Liver (tissue), 8 donors: ENCODE measurements at regions not wholly inside any gene's neighbourhood (a gene's known extent, or its start where the extent isn't known, plus 50 kb on each side); places are given as distances from the start of the nearest gene placed in this dataset.

ENCODE experiments used
- DNase-seq: peaks from one replicate; pipeline ENCODE4 v3.0.0-alpha.2; 2017; ENCODE audit warnings: low spot score
- H3K27ac ChIP-seq, 2 donors: one replicate each; pipeline ENCODE4 v1.7.0; 2013; ENCODE audit warnings: inconsistent platforms in 2 of 2, low read length in 2 of 2, control low read depth in 1 of 2, low read depth in 1 of 2, mild to moderate bottlenecking in 1 of 2
- H3K27me3 ChIP-seq, 4 donors: one replicate each; pipeline versions ENCODE4 v1.6.1 to v1.7.0; 2013; ENCODE audit warnings: low read length in 3 of 4, inconsistent platforms in 1 of 4, mild to moderate bottlenecking in 1 of 4, moderate library complexity in 1 of 4; ENCODE audit not compliant: control insufficient read depth in 4 of 4, insufficient read depth in 4 of 4
- H3K36me3 ChIP-seq, 4 donors: one replicate each; pipeline versions ENCODE4 v1.6.1 to v1.7.0; 2013; ENCODE audit warnings: low read length in 3 of 4, mild to moderate bottlenecking in 3 of 4, low read depth in 1 of 4, moderate library complexity in 1 of 4; ENCODE audit not compliant: control insufficient read depth in 4 of 4, insufficient read depth in 3 of 4
- H3K4me1 ChIP-seq, 4 donors: one replicate each; pipeline versions ENCODE4 v1.6.1 to v1.7.0; 2013; ENCODE audit warnings: low read length in 3 of 4, mild to moderate bottlenecking in 3 of 4, moderate library complexity in 1 of 4; ENCODE audit not compliant: control insufficient read depth in 4 of 4, insufficient read depth in 4 of 4
- H3K4me3 ChIP-seq, 3 donors: one replicate each; pipeline versions ENCODE4 v1.6.1 to v1.7.0; 2013; ENCODE audit warnings: low read length in 3 of 3, control low read depth in 1 of 3, low read depth in 1 of 3, mild to moderate bottlenecking in 1 of 3
- H3K9ac ChIP-seq, 2 donors: one replicate each; pipeline ENCODE4 v1.7.0; 2013; ENCODE audit warnings: low read length in 2 of 2, mild to moderate bottlenecking in 2 of 2, moderate library complexity in 2 of 2, control low read depth in 1 of 2, low read depth in 1 of 2
- H3K9me3 ChIP-seq, 4 donors: one replicate each; pipeline versions ENCODE4 v1.6.1 to v1.7.0; 2013; ENCODE audit warnings: low read length in 3 of 4; ENCODE audit not compliant: control insufficient read depth in 4 of 4
- CTCF ChIP-seq: fragments of 150-350 bp; IDR thresholded peaks from 2 replicates; pipeline ENCODE4 v1.5.1; 2017; ENCODE audit warnings: improper control_type of control experiment, low read depth, low read length; ENCODE audit not compliant: missing input control
- EGR1 ChIP-seq, 2 donors: IDR thresholded peaks; 2 replicates each; pipeline ENCODE4 v1.6.1; 2016 to 2018; ENCODE audit warnings: antibody characterized with exemption in 2 of 2, low read depth in 2 of 2
- FOXA1 ChIP-seq: IDR thresholded peaks from 2 replicates; pipeline ENCODE4 v1.6.1; 2016; ENCODE audit warnings: antibody characterized with exemption
- FOXA2 ChIP-seq: IDR thresholded peaks from 2 replicates; pipeline ENCODE4 v1.6.1; 2016; ENCODE audit warnings: antibody characterized with exemption
- GABPA ChIP-seq, 2 donors: IDR thresholded peaks in 1 of 2; conservative IDR thresholded peaks in 1 of 2; 2 replicates each; pipeline ENCODE4 v1.6.1; 2016; ENCODE audit warnings: antibody characterized with exemption in 2 of 2, mild to moderate bottlenecking in 1 of 2, moderate library complexity in 1 of 2
- JUND ChIP-seq, 2 donors: IDR thresholded peaks; 2 replicates each; pipeline ENCODE4 v1.6.1; 2016; ENCODE audit warnings: antibody characterized with exemption in 2 of 2
- MAX ChIP-seq: IDR thresholded peaks from 2 replicates; pipeline ENCODE4 v1.6.1; 2016; ENCODE audit warnings: antibody characterized with exemption
- NR2F2 ChIP-seq: IDR thresholded peaks from 2 replicates; pipeline ENCODE4 v1.6.1; 2016; ENCODE audit warnings: antibody characterized with exemption
- RAD21 ChIP-seq, 2 donors: IDR thresholded peaks; 2 replicates each; pipeline ENCODE4 v1.6.1; 2016; ENCODE audit warnings: antibody characterized with exemption in 2 of 2, mild to moderate bottlenecking in 2 of 2
- SP1 ChIP-seq: IDR thresholded peaks from 2 replicates; pipeline ENCODE4 v1.6.1; 2018; ENCODE audit warnings: antibody characterized with exemption, mild to moderate bottlenecking
- TAF1 ChIP-seq: conservative IDR thresholded peaks from 2 replicates; pipeline ENCODE4 v1.6.1; 2016; ENCODE audit warnings: antibody characterized with exemption, mild to moderate bottlenecking
- WGBS: extraction: QIAGEN DNeasy Blood & Tissue Kit; methylation state at CpG from one replicate; pipeline ENCODE4 v1.1.7; 2013; 5-methylcytosine and 5-hydroxymethylcytosine counted together
- TF ChIP-seq, protein P1 (sequence below): IDR thresholded peaks from 2 replicates; pipeline ENCODE4 v1.6.1; 2016; ENCODE audit warnings: antibody characterized with exemption, mild to moderate bottlenecking
- TF ChIP-seq, protein P2 (sequence below): IDR thresholded peaks from 2 replicates; pipeline ENCODE4 v1.6.1; 2016; ENCODE audit warnings: antibody characterized with exemption
- donor health status: healthy.
- donor health status: healthy.
- donor health status: healthy.
- donor health status: healthy.
- donor health status: healthy.

- no peaks in the 10 kb centered on the region for H3K27me3 ChIP-seq
- H3K9me3 ChIP-seq: no peaks in the 10 kb centered on the region
- H3K36me3 ChIP-seq: no peaks in the 10 kb centered on the region
- no peak overlapping the region for H3K4me3 ChIP-seq
- 38% methylated on average over 5 of the region's 5 CpGs for WGBS
- no peak for DNase-seq
- no peak overlapping the region for H3K9ac ChIP-seq
- TF ChIP-seq CTCF: no peak
- TF ChIP-seq NR2F2: peak; percentile 60
- H3K4me1 ChIP-seq: no peaks in the 10 kb centered on the region
- H3K27ac ChIP-seq: no peak overlapping the region
These were observed 89.0 kb upstream of the CHODL start for GRCh38 chr21:18155508-18156193.

DNA sequence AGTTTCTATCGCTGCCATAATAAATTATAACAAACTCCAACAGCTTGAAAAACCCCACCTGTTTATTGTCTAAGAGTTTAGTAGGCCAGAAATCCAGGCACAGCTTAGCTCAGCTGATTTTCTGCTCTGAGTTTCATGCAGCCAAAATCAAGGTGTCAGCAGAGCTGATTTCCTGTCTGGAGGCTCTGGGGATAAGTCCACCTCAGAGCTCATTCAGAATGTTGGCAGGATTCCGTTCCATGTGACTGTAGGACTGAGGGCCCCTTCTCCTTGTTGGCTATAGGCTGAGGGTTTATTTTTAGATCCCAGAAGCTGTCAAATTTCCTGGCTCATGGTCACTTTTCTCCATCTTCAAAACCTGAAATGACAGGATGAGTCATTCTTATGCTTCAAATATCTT lies 91.6 kb upstream of the CHODL start:
- Histone ChIP-seq H3K9ac (no peak overlapping the region), H3K27ac (no peak overlapping the region), H3K27me3 (no peaks in the 10 kb centered on the region), H3K9me3 (no peaks in the 10 kb centered on the region), H3K4me3 (no peak overlapping the region), H3K36me3 (no peaks in the 10 kb centered on the region), H3K4me1 (no peaks in the 10 kb centered on the region)
- no peak for DNase-seq
- no peak for TF ChIP-seq GABPA (IDR thresholded peaks at IDR 0.05 in 1 of 2, conservative IDR thresholded peaks at IDR 0.05 in 1 of 2)
- no peak for TF ChIP-seq TAF1
- TF ChIP-seq, protein P1, sequence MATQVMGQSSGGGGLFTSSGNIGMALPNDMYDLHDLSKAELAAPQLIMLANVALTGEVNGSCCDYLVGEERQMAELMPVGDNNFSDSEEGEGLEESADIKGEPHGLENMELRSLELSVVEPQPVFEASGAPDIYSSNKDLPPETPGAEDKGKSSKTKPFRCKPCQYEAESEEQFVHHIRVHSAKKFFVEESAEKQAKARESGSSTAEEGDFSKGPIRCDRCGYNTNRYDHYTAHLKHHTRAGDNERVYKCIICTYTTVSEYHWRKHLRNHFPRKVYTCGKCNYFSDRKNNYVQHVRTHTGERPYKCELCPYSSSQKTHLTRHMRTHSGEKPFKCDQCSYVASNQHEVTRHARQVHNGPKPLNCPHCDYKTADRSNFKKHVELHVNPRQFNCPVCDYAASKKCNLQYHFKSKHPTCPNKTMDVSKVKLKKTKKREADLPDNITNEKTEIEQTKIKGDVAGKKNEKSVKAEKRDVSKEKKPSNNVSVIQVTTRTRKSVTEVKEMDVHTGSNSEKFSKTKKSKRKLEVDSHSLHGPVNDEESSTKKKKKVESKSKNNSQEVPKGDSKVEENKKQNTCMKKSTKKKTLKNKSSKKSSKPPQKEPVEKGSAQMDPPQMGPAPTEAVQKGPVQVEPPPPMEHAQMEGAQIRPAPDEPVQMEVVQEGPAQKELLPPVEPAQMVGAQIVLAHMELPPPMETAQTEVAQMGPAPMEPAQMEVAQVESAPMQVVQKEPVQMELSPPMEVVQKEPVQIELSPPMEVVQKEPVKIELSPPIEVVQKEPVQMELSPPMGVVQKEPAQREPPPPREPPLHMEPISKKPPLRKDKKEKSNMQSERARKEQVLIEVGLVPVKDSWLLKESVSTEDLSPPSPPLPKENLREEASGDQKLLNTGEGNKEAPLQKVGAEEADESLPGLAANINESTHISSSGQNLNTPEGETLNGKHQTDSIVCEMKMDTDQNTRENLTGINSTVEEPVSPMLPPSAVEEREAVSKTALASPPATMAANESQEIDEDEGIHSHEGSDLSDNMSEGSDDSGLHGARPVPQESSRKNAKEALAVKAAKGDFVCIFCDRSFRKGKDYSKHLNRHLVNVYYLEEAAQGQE: no peak
- TF ChIP-seq MAX: no peak
- no peak for TF ChIP-seq EGR1 (IDR thresholded peaks at IDR 0.05; ENCODE audit: low read depth in 2 of 2)
- no peak for TF ChIP-seq FOXA1
- no peak for TF ChIP-seq JUND (IDR thresholded peaks at IDR 0.05)
- TF ChIP-seq NR2F2: no peak
- no peak for TF ChIP-seq CTCF
- TF ChIP-seq FOXA2: no peak
- no peak for TF ChIP-seq RAD21 (IDR thresholded peaks at IDR 0.05)
- TF ChIP-seq, protein P2, sequence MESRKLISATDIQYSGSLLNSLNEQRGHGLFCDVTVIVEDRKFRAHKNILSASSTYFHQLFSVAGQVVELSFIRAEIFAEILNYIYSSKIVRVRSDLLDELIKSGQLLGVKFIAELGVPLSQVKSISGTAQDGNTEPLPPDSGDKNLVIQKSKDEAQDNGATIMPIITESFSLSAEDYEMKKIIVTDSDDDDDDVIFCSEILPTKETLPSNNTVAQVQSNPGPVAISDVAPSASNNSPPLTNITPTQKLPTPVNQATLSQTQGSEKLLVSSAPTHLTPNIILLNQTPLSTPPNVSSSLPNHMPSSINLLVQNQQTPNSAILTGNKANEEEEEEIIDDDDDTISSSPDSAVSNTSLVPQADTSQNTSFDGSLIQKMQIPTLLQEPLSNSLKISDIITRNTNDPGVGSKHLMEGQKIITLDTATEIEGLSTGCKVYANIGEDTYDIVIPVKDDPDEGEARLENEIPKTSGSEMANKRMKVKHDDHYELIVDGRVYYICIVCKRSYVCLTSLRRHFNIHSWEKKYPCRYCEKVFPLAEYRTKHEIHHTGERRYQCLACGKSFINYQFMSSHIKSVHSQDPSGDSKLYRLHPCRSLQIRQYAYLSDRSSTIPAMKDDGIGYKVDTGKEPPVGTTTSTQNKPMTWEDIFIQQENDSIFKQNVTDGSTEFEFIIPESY: no peak
- no peak for TF ChIP-seq SP1
- 65% methylated on average over 2 of the region's 2 CpGs for whole genome bisulfite sequencing
